ENCODE measurements at regions not wholly inside any gene's neighbourhood (a gene's known extent, or its start where the extent isn't known, plus 50 kb on each side); places are given as distances from the start of the nearest gene placed in this dataset.

- no peak for TF ChIP-seq CTCF (IDR thresholded peaks at IDR 0.05)
- no peak for TF ChIP-seq ZFX (IDR thresholded peaks at IDR 0.05; ENCODE audit: borderline replicate concordance)
Observed at GRCh38 chr3:165502707-165503106, 306.5 kb upstream of the SLITRK3 start.

Measured in 22Rv1 (cell line).